ENCODE measurements at regions not wholly inside any gene's neighbourhood (a gene's known extent, or its start where the extent isn't known, plus 50 kb on each side); places are given as distances from the start of the nearest gene placed in this dataset.

DNA sequence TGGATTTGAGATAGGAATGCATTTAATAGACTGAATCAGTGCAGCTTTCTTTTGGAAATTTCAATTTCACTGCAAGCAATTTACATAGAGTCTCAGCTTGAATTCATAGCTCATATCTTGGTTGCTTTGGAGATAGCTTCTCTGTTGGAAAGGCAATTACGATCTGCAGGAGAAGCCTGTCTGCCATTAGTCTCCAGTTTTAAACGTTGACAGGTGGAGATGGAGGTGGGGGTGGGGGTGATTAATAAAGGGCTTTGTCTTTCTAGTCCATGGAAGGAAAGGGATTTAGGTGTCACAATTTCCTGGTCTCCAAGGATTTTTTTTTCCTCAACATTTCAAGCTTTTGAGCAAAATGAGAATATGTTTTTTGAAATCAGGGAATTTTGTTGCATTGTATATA is 184.7 kb downstream of the CARTPT start:
- TF ChIP-seq POLR2A (IDR thresholded peaks at IDR 0.05; ENCODE audit: low read depth, low read length) = no peak
- TF ChIP-seq POLR2AphosphoS5 (IDR thresholded peaks at IDR 0.05; ENCODE audit: low read depth, low read length) = no peak
